GM21526 (cell line): ENCODE measurements at regions not wholly inside any gene's neighbourhood (a gene's known extent, or its start where the extent isn't known, plus 50 kb on each side); places are given as distances from the start of the nearest gene placed in this dataset.

Experiments
- ATAC-seq: cut with Tn5 transposase; IDR thresholded peaks from one replicate; pipeline ENCODE4 v1.9.1; 2021; ENCODE audit warnings: moderate library complexity; ENCODE audit not compliant: unreplicated experiment, low FRiP score

GRCh38 chr12:38138225-38139221, 178.1 kb upstream of the ALG10B start:
- ATAC-seq: peak; percentile 63

GRCh38 chr12:38139456-38139855, 177.1 kb upstream of the ALG10B start:
- ATAC-seq: no peak

GRCh38 chr12:38141239-38141638, 175.3 kb upstream of the ALG10B start:
- no peak for ATAC-seq

DNA sequence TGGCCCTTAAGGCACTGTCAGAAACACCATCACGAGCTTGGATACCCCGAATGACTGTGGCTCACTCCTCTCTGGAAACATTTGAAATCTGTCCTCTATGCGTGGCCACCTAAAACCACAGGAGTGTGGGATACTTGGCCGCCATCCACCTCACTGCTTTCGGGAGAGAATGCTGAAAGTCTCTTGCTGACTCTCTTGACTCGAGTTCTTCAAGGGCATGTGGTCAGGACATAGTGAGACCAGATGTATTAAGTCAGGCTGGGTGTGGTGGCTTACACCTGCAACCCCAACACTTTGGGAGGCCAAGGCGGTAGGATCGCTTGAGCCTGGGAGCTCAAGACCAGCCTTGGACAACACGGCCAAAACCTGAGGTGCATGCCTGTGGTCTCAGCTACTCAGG, 174.7 kb upstream of the ALG10B start:
- no peak for ATAC-seq

- no peak for ATAC-seq
These were observed 173.6 kb upstream of the ALG10B start for GRCh38 chr12:38142974-38143373.

DNA sequence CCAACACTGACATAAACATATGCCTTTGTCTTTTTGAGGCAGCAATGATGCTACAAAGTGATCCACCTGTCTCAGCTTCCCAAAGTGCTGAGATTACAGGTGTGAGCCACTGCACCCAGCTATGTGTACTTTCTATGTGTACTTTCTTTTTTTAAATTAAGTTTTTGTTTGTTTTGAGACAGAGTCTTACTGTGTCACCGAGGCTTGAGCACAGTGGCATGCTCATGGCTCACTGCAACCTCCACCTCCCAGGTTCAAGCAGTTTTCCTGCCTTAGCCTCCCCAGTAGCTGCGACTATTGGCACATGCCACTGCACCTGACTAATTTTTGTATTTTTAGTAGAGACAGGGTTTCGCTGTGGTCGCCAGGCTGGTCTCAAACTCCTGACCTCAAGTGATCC, 172.5 kb upstream of the ALG10B start:
- no peak for ATAC-seq

- no peak for ATAC-seq
These were observed 171.8 kb upstream of the ALG10B start for GRCh38 chr12:38144601-38145436.

- no peak for ATAC-seq
These were observed 167.0 kb upstream of the ALG10B start for GRCh38 chr12:38149395-38150073.

DNA sequence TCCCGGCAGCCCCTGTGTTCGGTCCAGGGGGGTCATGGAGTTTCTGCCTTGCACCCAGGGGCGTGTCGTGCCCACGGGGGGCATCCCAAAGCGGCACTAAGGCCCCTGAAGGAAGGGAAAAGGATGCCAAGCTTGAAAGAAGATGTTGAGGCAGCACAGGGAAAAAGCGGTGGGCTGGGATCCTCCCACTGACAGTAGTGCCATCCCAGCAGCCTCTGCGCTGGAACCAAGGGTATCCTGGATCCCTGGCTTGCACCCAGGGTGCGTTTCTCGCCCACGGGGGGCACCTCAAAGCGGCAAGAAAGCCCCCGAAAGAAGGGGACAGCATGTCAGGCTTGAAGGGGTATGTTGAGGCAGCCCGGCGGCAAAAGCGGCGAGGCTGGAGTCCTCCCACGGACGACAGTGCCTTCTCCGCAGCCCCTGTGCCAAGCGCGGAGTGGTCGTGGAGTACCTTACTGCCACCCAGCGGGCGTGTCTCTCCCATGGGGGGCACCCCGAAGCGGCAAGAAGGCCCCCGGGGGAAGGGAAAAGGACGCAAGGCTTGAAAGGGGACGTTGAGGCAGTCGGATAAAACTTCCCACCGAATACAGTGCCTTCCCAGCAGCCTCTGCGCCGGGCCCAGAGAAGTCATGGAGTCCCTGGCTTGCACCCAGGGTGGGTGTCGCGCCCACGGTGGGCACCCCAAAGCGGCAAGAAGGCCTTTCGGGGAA, 164.4 kb upstream of the ALG10B start:
- ATAC-seq: no peak

DNA sequence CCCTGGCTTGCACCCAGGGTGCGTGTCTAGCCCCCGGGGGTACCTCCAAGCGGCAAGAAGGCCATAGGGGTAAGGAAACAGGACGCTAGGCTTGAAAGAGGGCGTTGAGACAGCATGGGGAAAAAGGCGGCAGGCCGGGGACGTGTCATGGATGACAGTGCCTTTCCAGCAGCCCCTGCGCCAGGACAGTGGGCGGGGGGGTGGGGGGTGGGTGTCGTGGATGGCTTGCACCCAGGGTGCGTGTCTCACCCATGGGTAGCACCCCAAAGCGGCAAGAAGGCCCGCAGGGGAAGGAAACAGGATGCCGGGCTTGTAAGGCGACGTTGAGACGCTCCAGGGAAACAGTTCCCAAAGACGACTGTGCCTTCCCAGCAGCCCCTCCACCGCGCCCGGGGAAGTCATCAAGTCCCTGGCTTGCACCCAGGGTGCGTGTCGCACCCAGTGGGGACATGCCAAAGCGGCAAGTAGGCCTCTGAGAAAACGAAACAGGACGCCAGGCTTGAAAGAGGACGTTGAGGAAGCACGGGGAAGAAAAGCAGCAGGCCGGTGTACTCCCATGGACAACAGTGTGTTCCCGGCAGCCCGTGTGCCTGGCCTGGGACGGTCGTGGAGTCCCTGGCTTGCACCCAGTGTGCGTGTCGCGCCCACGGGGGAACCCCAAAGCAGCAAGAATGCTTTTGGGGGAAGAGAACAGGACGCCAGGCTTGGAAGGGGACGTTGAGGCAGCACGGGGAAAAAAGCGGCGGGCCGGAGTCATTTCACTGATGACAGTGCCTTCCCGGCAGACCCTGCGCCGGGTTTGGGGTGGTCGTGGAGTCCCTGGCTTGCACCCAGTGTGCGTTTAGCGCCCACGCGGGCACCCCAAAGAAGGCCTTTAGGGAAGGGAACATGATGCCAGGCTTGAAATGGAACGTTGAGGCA, 163.5 kb upstream of the ALG10B start:
- ATAC-seq: no peak

DNA sequence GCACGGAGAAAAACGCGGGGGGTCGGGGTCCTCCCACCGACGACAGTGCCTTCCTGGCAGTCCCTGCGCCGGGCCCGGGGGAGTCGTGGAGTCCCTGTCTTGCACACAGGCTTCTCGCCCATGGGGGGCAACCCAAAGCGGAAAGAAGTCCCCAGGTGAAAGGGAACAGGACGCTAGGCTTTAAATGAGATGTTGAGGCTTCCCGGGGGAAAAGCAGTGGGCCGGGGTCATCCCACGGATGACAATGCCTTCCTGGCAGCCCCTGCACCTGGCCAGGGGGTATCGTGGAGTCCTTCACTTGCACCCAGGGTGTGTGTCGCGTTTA, 162.9 kb upstream of the ALG10B start:
- ATAC-seq: no peak

DNA sequence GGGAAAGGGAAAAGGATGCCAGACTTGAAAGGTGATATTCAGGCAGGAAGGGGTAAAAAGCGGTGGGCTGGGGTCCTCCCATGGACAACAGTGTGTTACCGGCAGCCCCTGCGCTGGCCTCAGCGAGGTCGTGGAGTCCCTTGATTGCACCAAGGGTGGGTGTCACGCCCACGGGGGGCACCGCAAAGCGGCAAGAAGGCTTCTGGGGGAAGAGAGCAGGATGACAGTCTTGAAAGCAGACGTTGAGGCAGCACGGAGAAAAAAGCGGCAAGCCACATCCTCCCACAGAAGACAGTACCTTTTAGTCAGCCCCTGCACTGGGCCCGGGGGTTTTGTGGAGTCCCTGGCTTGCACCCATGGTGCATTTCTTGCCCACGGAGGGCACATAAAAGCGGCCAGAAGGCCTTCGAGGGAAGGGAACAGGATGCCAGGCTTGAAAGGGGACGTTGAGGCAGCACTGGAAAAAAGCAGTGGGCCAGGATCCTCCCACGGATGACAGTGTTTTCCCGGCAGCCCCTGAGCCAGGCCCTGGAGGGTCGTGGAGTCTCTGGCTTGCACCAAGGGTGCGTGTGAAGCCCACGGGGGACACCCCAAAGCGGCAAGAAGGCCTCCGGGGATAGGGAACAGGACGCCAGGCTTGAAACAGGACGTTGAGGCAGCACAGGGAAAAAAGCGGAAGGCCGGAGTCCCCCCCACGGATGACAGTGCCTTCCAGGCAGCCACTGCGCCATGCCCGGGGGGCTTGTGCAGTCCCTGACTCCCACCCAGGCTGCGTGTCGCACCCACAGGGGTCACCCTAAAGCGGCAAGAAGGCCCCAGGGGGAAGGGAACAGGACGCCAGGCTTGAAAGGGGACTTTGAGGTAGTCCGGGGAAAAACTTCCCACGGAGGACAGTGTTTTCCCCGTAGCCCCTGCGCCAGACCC, 162.2 kb upstream of the ALG10B start:
- ATAC-seq: no peak

GRCh38 chr12:38155020-38155395, 161.6 kb upstream of the ALG10B start:
- no peak for ATAC-seq

DNA sequence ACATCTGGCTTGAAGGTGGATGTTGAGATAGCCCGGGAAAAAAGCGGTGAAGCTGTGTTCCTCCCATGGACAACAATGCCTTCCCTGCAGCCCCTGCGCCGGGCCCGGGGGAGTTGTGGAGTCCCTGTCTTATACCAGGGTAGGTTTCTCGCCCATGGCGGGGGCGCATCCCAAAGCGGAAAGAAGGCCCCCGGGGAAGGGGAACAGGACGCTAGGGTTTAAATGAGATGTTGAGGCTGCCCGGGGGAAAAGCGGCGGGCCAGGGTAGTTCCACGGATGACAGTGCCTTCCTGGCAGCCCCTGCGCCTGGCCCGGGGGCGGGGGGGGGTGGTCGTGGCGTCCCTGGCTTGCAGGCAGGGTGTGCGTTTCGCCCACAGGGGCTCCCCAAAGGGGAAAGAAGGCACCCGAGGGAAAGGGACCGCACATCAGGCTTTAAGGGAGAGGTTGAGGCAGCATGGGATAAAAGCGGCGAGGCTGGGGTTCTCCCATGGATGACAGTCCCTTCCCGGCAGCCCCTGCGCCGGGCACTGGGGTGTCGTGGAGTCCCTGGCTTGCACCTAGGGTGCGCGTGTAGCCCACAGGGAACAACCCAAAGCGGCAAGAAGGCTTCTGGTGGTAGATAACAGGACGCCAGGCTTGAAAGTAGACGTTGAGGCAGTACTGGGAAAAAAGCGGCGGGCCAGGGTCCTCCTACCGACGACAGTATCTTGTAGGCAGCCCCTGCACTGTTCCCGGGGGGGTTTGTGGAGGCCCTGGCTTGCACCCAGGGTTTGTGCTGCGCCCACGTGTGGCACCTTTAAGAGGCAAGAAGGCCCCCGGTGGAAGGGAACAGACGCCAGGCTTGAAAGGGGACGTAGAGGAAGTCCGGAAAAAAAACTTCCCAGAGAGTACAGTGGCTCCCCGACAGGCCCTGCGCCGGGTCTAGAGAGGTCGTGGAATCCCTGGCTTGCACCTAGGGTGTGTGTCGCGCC, 160.8 kb upstream of the ALG10B start:
- ATAC-seq: no peak

- no peak for ATAC-seq
These were observed 159.9 kb upstream of the ALG10B start for GRCh38 chr12:38156497-38157245.

DNA sequence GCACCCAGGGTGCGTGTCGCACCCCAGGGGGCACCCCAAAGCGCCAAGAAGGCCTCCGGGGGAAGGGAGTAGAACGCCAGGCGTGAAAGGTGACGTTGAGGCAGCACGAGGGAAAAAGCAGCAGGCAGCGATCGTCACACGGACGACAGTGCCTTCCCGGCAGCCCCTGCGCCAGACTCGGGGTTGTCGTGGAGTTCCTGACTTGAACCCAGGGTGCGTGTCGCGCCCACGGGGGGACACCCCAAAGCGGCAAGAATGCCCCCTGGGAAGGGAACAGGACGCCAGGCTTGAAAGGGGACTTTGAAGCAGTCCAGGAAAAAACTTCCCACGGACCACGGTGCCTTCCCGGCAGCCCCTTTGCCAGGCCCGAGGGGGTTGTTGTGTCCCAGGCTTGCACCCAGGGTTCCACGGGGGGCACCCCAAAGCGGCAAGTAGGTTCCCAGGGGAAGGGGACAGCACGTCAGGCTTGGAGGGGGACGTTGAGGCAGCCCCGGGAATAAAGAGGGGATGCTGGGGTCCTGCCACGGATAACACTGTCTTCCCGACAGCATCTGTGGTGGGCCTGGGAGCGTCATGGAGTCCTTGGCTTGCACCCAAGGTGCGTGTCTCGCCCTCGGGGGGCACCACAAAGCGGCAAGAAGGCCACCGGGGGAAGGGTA, 159.2 kb upstream of the ALG10B start:
- no peak for ATAC-seq
